ENCODE measurements at regions not wholly inside any gene's neighbourhood (a gene's known extent, or its start where the extent isn't known, plus 50 kb on each side); places are given as distances from the start of the nearest gene placed in this dataset.

DNA sequence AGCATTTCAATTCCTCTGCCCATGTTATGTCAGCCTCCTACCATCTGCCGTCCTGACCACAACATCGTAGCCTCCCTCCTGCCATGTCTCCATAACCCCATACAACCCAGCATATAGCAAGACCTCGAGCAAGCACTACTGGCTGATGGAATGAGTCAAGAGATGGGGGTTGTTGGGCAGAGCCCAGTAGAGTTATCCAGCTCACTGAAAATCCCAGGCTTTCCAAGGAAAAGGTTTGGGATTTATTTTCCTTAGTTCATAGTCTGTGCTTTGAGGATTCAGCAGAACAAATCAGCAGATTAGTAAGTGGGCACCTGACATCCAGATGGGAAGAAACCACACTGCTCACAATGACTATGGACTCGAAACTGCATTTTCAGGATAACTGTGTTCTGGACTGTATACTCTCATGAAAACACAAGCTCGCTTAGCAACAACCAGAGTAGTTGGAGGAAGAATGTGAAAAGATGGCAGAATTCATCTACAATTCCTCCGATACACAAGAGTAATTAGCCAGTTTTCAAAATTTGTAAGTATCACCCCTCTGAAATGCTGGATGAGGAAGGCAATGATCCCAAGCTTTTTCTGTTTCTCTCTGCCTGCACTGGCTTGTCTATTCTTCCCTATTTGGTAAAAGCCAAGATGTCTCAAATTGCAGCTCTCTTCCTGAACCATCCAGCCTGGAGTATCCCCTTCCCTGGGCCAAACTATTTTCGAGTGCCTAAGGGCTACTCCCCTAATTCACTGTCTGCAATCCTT is 186.2 kb upstream of the TBL1X start:
- in situ Hi-C loops (cut with HindIII; ENCODE audit: low sequenced_read_pairs) = no loop called here
- H3K4me3 ChIP-seq (ENCODE audit: low read depth, low read length) = no peak overlapping the region
- TF ChIP-seq, protein P1, sequence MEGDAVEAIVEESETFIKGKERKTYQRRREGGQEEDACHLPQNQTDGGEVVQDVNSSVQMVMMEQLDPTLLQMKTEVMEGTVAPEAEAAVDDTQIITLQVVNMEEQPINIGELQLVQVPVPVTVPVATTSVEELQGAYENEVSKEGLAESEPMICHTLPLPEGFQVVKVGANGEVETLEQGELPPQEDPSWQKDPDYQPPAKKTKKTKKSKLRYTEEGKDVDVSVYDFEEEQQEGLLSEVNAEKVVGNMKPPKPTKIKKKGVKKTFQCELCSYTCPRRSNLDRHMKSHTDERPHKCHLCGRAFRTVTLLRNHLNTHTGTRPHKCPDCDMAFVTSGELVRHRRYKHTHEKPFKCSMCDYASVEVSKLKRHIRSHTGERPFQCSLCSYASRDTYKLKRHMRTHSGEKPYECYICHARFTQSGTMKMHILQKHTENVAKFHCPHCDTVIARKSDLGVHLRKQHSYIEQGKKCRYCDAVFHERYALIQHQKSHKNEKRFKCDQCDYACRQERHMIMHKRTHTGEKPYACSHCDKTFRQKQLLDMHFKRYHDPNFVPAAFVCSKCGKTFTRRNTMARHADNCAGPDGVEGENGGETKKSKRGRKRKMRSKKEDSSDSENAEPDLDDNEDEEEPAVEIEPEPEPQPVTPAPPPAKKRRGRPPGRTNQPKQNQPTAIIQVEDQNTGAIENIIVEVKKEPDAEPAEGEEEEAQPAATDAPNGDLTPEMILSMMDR (IDR thresholded peaks at IDR 0.05; ENCODE audit: low read depth, low read length) = no peak
- DNase-seq (ENCODE audit: low read depth, low spot score) = peak; percentile 10

DNA sequence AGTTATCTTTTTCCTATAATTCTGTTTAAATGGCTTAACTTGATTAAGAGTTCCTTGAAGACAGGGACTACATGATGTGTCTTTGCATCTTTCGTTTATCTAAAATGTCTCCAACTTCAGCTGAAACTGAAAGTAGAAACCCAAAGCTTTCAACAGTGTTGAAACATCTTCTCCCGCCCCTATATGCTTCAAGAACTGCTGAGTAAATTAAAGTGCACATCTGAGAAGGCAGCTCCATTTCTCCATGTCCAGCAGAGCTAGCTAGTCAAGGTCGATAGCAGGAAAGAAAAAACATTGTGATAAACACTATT is 185.7 kb upstream of the TBL1X start:
- peak; percentile 22 for DNase-seq (ENCODE audit: low read depth, low spot score)
- in situ Hi-C loops (cut with HindIII; ENCODE audit: low sequenced_read_pairs) = no loop called here
- TF ChIP-seq, protein P1 (IDR thresholded peaks at IDR 0.05; ENCODE audit: low read depth, low read length) = no peak
- H3K4me3 ChIP-seq (ENCODE audit: low read depth, low read length) = no peak overlapping the region

DNA sequence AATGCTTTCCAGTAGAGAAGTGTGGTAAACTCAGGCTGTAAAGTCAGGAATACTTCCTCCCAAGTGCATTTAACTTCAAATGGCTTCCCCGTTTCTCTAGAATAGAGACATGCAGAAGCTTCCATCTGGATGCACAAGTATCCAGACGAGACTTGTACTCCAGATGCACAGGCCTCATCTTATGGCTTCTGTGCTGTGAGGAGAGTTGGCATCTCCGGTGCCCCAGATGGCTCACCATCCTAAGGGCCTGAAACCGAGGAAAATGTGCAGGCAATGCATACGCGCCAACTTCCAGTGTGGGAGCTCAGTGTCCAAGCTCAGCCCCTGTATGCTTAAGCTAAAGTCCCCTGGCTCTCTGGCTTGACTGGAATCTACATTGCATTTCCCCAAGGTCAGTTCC is 184.0 kb upstream of the TBL1X start:
- DNase-seq (ENCODE audit: low read depth, low spot score) = no peak
- H3K4me3 ChIP-seq (ENCODE audit: low read depth, low read length) = no peak overlapping the region
- TF ChIP-seq, protein P1 (IDR thresholded peaks at IDR 0.05; ENCODE audit: low read depth, low read length) = no peak
- in situ Hi-C loops (cut with HindIII; ENCODE audit: low sequenced_read_pairs) = no loop called here

DNA sequence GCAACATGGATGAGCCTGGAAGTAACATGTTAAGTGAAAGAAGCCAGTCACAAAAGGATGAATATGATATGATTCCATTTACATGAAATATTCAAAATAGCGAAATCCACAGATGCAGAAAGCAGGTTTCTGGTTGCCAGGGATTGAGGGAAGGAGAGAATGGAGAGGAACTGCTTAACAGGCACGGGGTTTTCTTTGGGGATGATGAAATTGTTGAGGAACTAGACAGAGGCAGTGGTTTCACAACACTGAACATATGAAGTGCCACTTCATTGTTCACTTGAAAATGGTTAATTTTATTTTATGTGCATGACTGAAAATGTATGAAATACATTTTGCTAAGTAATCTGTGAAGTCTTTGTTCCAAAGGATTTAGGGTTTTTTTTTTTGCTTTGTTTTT is 182.5 kb upstream of the TBL1X start:
- TF ChIP-seq, protein P1 (IDR thresholded peaks at IDR 0.05; ENCODE audit: low read depth, low read length) = no peak
- no peak for DNase-seq (ENCODE audit: low read depth, low spot score)
- in situ Hi-C loops (cut with HindIII; ENCODE audit: low sequenced_read_pairs) = no loop called here
- no peak overlapping the region for H3K4me3 ChIP-seq (ENCODE audit: low read depth, low read length)

DNA sequence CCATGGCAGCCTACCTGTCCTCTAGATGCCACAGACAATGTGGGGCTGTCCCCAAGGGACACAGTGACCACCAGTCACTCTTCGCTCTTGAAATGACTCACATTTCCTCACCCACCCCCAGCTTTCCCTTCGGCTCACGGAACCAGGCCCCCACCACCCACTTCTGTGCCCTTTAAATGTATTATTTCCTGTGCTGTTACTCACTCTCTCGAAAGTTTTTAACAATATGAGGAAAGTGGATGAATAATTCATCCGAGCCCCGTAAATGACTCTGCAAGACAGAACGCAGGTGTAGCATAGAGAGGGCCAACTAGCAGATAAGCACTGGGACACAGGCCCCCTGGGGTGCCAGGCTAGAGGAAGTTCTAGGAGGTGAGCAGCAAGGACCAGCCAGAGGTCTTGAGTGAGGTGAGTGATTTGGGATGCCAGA is 179.5 kb upstream of the TBL1X start:
- TF ChIP-seq, protein P1 (IDR thresholded peaks at IDR 0.05; ENCODE audit: low read depth, low read length) = no peak
- no peak overlapping the region for H3K4me3 ChIP-seq (ENCODE audit: low read depth, low read length)
- no peak for DNase-seq (ENCODE audit: low read depth, low spot score)
- in situ Hi-C loops (cut with HindIII; ENCODE audit: low sequenced_read_pairs) = no loop called here

DNA sequence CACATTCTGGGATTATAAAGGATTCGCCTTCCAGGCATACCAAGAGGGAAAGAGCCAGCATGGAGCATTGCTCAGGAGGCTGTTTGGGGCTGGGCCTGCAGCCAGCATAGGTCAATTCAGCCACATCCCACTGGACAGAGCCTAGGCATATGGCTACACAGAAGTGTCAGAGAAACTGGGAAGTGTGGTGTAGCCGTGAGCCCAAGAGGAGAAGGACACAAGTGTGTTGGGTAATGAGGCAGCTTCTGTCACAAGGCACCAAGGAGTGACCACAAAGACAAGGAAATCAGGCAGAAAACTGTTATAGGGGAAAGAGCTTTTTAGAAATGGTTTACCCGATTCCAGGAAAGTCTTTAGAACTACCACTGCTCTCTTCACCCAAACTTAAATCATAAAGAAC is 178.6 kb upstream of the TBL1X start:
- TF ChIP-seq, protein P1 (IDR thresholded peaks at IDR 0.05; ENCODE audit: low read depth, low read length) = no peak

More for the DNA sequence above, 178.6 kb upstream of the TBL1X start:
- DNase-seq (ENCODE audit: low read depth, low spot score) = no peak
- in situ Hi-C loops (cut with HindIII; ENCODE audit: low sequenced_read_pairs) = no loop called here
- no peak overlapping the region for H3K4me3 ChIP-seq (ENCODE audit: low read depth, low read length)

All from astrocyte of the spinal cord (primary cell).